ENCODE measurements at regions not wholly inside any gene's neighbourhood (a gene's known extent, or its start where the extent isn't known, plus 50 kb on each side); places are given as distances from the start of the nearest gene placed in this dataset.
"Not testable (repeated sequence)": the region's sequence is repeated elsewhere in the genome, so short reads cannot be mapped to it uniquely, and the experiment has no call there.

- Mint-ChIP-seq H3K4me3 (no peak overlapping the region), H3K9me3 (no peaks in the 10 kb centered on the region), H3K27me3 (ENCODE audit: low read depth) (no peaks in the 10 kb centered on the region), H3K36me3 (ENCODE audit: low read depth) (no peaks in the 10 kb centered on the region), H3K4me1 (ENCODE audit: low read depth) (peaks cover 3% of the 10 kb centered on the region), H3K27ac (no peak overlapping the region)
- CTCF ChIA-PET: no interaction called here
- no peak for DNase-seq
- intact Hi-C loops (cut with micrococcal nuclease): no loop called here
Measured at GRCh38 chr20:25991051-25991755, 294.6 kb upstream of the ZNF337 start.

GRCh38 chr20:25989686-25990085, 293.0 kb upstream of the ZNF337 start:
- H3K27me3 Mint-ChIP-seq (ENCODE audit: low read depth); intact Hi-C loops (cut with micrococcal nuclease); H3K4me1 Mint-ChIP-seq (ENCODE audit: low read depth); H3K9me3 Mint-ChIP-seq; H3K27ac Mint-ChIP-seq; CTCF ChIA-PET; H3K36me3 Mint-ChIP-seq (ENCODE audit: low read depth); H3K4me3 Mint-ChIP-seq; DNase-seq: not testable (repeated sequence)

- CTCF ChIA-PET: no interaction called here
- no peaks in the 10 kb centered on the region for H3K27me3 Mint-ChIP-seq (ENCODE audit: low read depth)
- intact Hi-C loops (cut with micrococcal nuclease): no loop called here
- peaks cover 5% of the 10 kb centered on the region for H3K4me1 Mint-ChIP-seq (ENCODE audit: low read depth)
- no peaks in the 10 kb centered on the region for H3K36me3 Mint-ChIP-seq (ENCODE audit: low read depth)
- no peak for DNase-seq
- H3K9me3 Mint-ChIP-seq: no peaks in the 10 kb centered on the region
- H3K27ac Mint-ChIP-seq: no peak overlapping the region
- H3K4me3 Mint-ChIP-seq: no peak overlapping the region
Measured at GRCh38 chr20:25989196-25989595, 292.5 kb upstream of the ZNF337 start.

- H3K36me3 Mint-ChIP-seq (ENCODE audit: low read depth); H3K27ac Mint-ChIP-seq; CTCF ChIA-PET; H3K9me3 Mint-ChIP-seq; DNase-seq; intact Hi-C loops (cut with micrococcal nuclease); H3K27me3 Mint-ChIP-seq (ENCODE audit: low read depth): not testable (repeated sequence)
- Mint-ChIP-seq H3K4me3 (peak overlapping the region; percentile 33), H3K4me1 (ENCODE audit: low read depth) (peaks cover 10% of the 10 kb centered on the region)
Measured at GRCh38 chr20:25987928-25988560, 291.4 kb upstream of the ZNF337 start.

GRCh38 chr20:25987073-25987927, 290.6 kb upstream of the ZNF337 start:
- no peak overlapping the region for H3K27ac Mint-ChIP-seq
- H3K9me3 Mint-ChIP-seq: no peaks in the 10 kb centered on the region
- CTCF ChIA-PET: no interaction called here
- peak overlapping the region; percentile 33 for H3K4me3 Mint-ChIP-seq
- intact Hi-C loops (cut with micrococcal nuclease): no loop called here
- H3K4me1 Mint-ChIP-seq (ENCODE audit: low read depth): peaks cover 16% of the 10 kb centered on the region
- DNase-seq: peak; percentile 36
- H3K36me3 Mint-ChIP-seq (ENCODE audit: low read depth): no peaks in the 10 kb centered on the region
- H3K27me3 Mint-ChIP-seq (ENCODE audit: low read depth): no peaks in the 10 kb centered on the region

GRCh38 chr20:25985597-25985996, 288.9 kb upstream of the ZNF337 start:
- H3K36me3 Mint-ChIP-seq (ENCODE audit: low read depth): no peaks in the 10 kb centered on the region
- no peaks in the 10 kb centered on the region for H3K9me3 Mint-ChIP-seq
- H3K4me3 Mint-ChIP-seq: peak overlapping the region; percentile 2
- peaks cover 27% of the 10 kb centered on the region for H3K4me1 Mint-ChIP-seq (ENCODE audit: low read depth)
- CTCF ChIA-PET: no interaction called here
- intact Hi-C loops (cut with micrococcal nuclease): no loop called here
- no peaks in the 10 kb centered on the region for H3K27me3 Mint-ChIP-seq (ENCODE audit: low read depth)
- no peak for DNase-seq
- H3K27ac Mint-ChIP-seq: no peak overlapping the region

- DNase-seq: peak; percentile 56
- Mint-ChIP-seq H3K27me3 (ENCODE audit: low read depth) (no peaks in the 10 kb centered on the region), H3K4me1 (ENCODE audit: low read depth) (peaks cover 30% of the 10 kb centered on the region), H3K4me3 (peak overlapping the region; percentile 9), H3K27ac (no peak overlapping the region), H3K9me3 (no peaks in the 10 kb centered on the region), H3K36me3 (ENCODE audit: low read depth) (no peaks in the 10 kb centered on the region)
- CTCF ChIA-PET: no interaction called here
- intact Hi-C loops (cut with micrococcal nuclease): no loop called here
Measured at GRCh38 chr20:25984933-25985332, 288.3 kb upstream of the ZNF337 start.

GRCh38 chr20:25982701-25983100, 286.0 kb upstream of the ZNF337 start:
- CTCF ChIA-PET; H3K4me3 Mint-ChIP-seq; H3K36me3 Mint-ChIP-seq (ENCODE audit: low read depth); intact Hi-C loops (cut with micrococcal nuclease); DNase-seq; H3K9me3 Mint-ChIP-seq; H3K27me3 Mint-ChIP-seq (ENCODE audit: low read depth); H3K27ac Mint-ChIP-seq: not testable (repeated sequence)
- H3K4me1 Mint-ChIP-seq (ENCODE audit: low read depth): peaks cover 29% of the 10 kb centered on the region

GRCh38 chr20:25978450-25979190, 282.0 kb upstream of the ZNF337 start:
- DNase-seq; H3K27me3 Mint-ChIP-seq (ENCODE audit: low read depth); CTCF ChIA-PET; H3K36me3 Mint-ChIP-seq (ENCODE audit: low read depth); H3K9me3 Mint-ChIP-seq; H3K27ac Mint-ChIP-seq; intact Hi-C loops (cut with micrococcal nuclease); H3K4me3 Mint-ChIP-seq: not testable (repeated sequence)
- H3K4me1 Mint-ChIP-seq (ENCODE audit: low read depth): peaks cover 22% of the 10 kb centered on the region

- intact Hi-C loops (cut with micrococcal nuclease); H3K4me3 Mint-ChIP-seq; CTCF ChIA-PET: not testable (repeated sequence)
Measured at GRCh38 chr20:25975816-25976215, 279.2 kb upstream of the ZNF337 start.

GRCh38 chr20:25965203-25965602, 268.6 kb upstream of the ZNF337 start:
- H3K4me1 Mint-ChIP-seq (ENCODE audit: low read depth); intact Hi-C loops (cut with micrococcal nuclease); CTCF ChIA-PET; H3K9me3 Mint-ChIP-seq; H3K4me3 Mint-ChIP-seq; DNase-seq; H3K27me3 Mint-ChIP-seq (ENCODE audit: low read depth); H3K36me3 Mint-ChIP-seq (ENCODE audit: low read depth); H3K27ac Mint-ChIP-seq: not testable (repeated sequence)

More at GRCh38 chr20:25975816-25976215, 279.2 kb upstream of the ZNF337 start:
- not testable (repeated sequence) for H3K27me3 Mint-ChIP-seq (ENCODE audit: low read depth); H3K9me3 Mint-ChIP-seq; DNase-seq; H3K4me1 Mint-ChIP-seq (ENCODE audit: low read depth); H3K27ac Mint-ChIP-seq; H3K36me3 Mint-ChIP-seq (ENCODE audit: low read depth)

GRCh38 chr20:25953876-25954275, 257.2 kb upstream of the ZNF337 start:
- H3K27ac Mint-ChIP-seq; H3K36me3 Mint-ChIP-seq (ENCODE audit: low read depth); H3K27me3 Mint-ChIP-seq (ENCODE audit: low read depth); CTCF ChIA-PET; DNase-seq; intact Hi-C loops (cut with micrococcal nuclease); H3K4me1 Mint-ChIP-seq (ENCODE audit: low read depth); H3K4me3 Mint-ChIP-seq; H3K9me3 Mint-ChIP-seq: not testable (repeated sequence)

Data from activated naive CD4-positive, alpha-beta T cell treated with anti-CD3 and anti-CD28 coated beads for 36 hours (primary cell).